ENCODE measurements at regions not wholly inside any gene's neighbourhood (a gene's known extent, or its start where the extent isn't known, plus 50 kb on each side); places are given as distances from the start of the nearest gene placed in this dataset.
"Not testable (repeated sequence)": the region's sequence is repeated elsewhere in the genome, so short reads cannot be mapped to it uniquely, and the experiment has no call there.

GRCh38 chr14:37650356-37651037, 55.1 kb downstream of the TTC6 start:
- Mint-ChIP-seq H3K27ac (no peak overlapping the region), H3K36me3 (ENCODE audit: low read depth) (no peaks in the 10 kb centered on the region), H3K4me1 (ENCODE audit: low read depth) (no peaks in the 10 kb centered on the region), H3K4me3 (ENCODE audit: low read depth) (no peak overlapping the region), H3K27me3 (ENCODE audit: low read depth) (no peaks in the 10 kb centered on the region), H3K9me3 (no peaks in the 10 kb centered on the region)
- intact Hi-C loops (cut with micrococcal nuclease), result no loop called here
- DNase-seq (ENCODE audit: low spot score), result no peak

DNA sequence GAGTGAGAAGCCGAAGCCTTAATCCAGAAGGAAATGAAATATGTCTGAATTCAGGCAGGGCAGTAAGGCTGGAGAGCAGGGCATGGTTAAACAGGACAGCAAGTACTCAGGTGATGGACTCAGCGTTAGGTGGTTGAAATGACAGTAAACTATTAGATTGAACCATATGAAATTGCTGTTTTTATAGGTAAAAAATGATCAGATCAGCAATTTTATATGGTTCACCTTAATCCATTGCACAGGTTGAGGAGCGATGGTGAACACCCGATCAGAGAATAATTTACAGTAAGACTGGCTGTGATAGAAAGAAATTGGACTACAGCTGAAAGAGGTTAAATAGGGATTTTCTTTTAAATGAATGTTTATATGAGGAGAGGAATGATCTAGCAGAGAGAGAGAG, 56.6 kb downstream of the TTC6 start:
- Mint-ChIP-seq H3K27me3 (ENCODE audit: low read depth) (no peaks in the 10 kb centered on the region), H3K36me3 (ENCODE audit: low read depth) (no peaks in the 10 kb centered on the region), H3K4me1 (ENCODE audit: low read depth) (no peaks in the 10 kb centered on the region), H3K9me3 (peaks cover 7% of the 10 kb centered on the region), H3K27ac (no peak overlapping the region), H3K4me3 (ENCODE audit: low read depth) (no peak overlapping the region)
- no peak for DNase-seq (ENCODE audit: low spot score)
- intact Hi-C loops (cut with micrococcal nuclease), result no loop called here

DNA sequence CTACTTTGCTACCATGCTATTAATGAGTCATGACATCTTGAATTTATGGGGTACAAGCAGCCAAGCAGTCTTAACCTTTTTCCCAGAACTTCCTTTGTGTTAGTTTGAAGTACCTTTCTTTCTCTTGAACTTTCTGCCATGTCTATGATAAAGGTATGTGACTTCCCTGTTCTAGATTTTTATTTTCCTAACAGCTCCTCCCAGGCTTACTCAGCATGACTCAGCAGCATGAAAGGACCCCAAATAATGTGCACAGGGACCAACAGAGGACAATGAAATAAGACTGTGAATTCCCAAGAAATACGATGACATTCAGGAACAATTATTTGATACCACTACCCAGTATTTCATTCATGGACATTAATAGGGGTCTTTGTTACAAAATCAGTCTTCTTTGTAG, 60.0 kb downstream of the TTC6 start:
- Mint-ChIP-seq H3K4me3 (ENCODE audit: low read depth) (no peak overlapping the region), H3K9me3 (peaks cover 13% of the 10 kb centered on the region), H3K27ac (no peak overlapping the region), H3K36me3 (ENCODE audit: low read depth) (no peaks in the 10 kb centered on the region), H3K4me1 (ENCODE audit: low read depth) (no peaks in the 10 kb centered on the region), H3K27me3 (ENCODE audit: low read depth) (no peaks in the 10 kb centered on the region)
- intact Hi-C loops (cut with micrococcal nuclease), result no loop called here
- no peak for DNase-seq (ENCODE audit: low spot score)

- Mint-ChIP-seq H3K27ac (no peak overlapping the region), H3K9me3 (peaks cover 26% of the 10 kb centered on the region), H3K27me3 (ENCODE audit: low read depth) (no peaks in the 10 kb centered on the region), H3K4me3 (ENCODE audit: low read depth) (no peak overlapping the region), H3K36me3 (ENCODE audit: low read depth) (no peaks in the 10 kb centered on the region), H3K4me1 (ENCODE audit: low read depth) (no peaks in the 10 kb centered on the region)
- DNase-seq (ENCODE audit: low spot score), result no peak
- intact Hi-C loops (cut with micrococcal nuclease), result no loop called here
These were observed 62.7 kb downstream of the TTC6 start for GRCh38 chr14:37658156-37658555.

DNA sequence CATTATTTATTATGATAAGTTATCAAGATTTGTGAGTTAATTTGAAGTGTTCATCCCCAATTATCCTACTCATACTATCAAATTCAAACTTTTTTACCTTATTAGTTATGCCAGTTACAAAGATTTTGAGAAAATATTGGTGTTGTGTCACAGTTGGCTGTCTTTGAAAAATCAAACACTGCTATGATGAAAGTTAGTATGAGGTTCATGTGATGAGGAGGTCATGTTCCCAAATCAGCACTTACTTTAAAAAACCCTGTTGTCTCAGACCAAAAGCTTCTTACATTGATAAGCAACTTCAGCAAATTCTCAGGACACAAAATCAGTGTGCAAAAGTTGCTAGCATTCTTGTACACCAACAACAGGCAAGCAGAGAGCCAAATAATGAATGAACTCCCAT, 68.1 kb downstream of the TTC6 start:
- Mint-ChIP-seq H3K4me1 (ENCODE audit: low read depth) (no peaks in the 10 kb centered on the region), H3K27me3 (ENCODE audit: low read depth) (no peaks in the 10 kb centered on the region), H3K36me3 (ENCODE audit: low read depth) (no peaks in the 10 kb centered on the region), H3K9me3 (peaks cover 30% of the 10 kb centered on the region), H3K27ac (no peak overlapping the region), H3K4me3 (ENCODE audit: low read depth) (no peak overlapping the region)
- DNase-seq (ENCODE audit: low spot score), result no peak
- intact Hi-C loops (cut with micrococcal nuclease), result no loop called here

GRCh38 chr14:37665479-37665878, 70.0 kb downstream of the TTC6 start:
- Mint-ChIP-seq H3K4me3 (ENCODE audit: low read depth) (no peak overlapping the region), H3K9me3 (peaks cover 31% of the 10 kb centered on the region), H3K4me1 (ENCODE audit: low read depth) (no peaks in the 10 kb centered on the region), H3K36me3 (ENCODE audit: low read depth) (no peaks in the 10 kb centered on the region), H3K27ac (no peak overlapping the region), H3K27me3 (ENCODE audit: low read depth) (no peaks in the 10 kb centered on the region)
- no peak for DNase-seq (ENCODE audit: low spot score)
- intact Hi-C loops (cut with micrococcal nuclease), result no loop called here

DNA sequence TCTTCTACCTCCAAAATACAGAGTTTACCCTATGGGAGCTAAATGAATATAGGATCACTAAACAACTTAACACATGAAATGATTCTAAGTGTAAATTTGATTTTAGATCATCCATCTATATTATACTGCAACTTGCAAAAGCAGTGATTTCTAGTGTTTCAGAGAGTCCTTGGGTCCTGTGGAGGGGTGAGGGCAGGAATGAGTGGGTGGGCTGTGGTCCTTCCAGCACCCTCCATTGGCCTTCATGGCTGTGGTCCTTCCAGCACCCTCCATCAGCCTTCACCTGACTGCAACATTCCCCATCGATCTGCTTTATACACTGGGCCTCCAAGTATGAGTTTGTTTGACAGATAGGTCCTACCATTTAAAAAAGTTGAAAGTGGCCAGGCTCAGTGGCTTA, 70.5 kb downstream of the TTC6 start:
- Mint-ChIP-seq H3K4me1 (ENCODE audit: low read depth) (no peaks in the 10 kb centered on the region), H3K27ac (no peak overlapping the region), H3K36me3 (ENCODE audit: low read depth) (no peaks in the 10 kb centered on the region), H3K4me3 (ENCODE audit: low read depth) (no peak overlapping the region), H3K9me3 (peaks cover 29% of the 10 kb centered on the region), H3K27me3 (ENCODE audit: low read depth) (no peaks in the 10 kb centered on the region)
- intact Hi-C loops (cut with micrococcal nuclease), result no loop called here
- DNase-seq (ENCODE audit: low spot score), result no peak

DNA sequence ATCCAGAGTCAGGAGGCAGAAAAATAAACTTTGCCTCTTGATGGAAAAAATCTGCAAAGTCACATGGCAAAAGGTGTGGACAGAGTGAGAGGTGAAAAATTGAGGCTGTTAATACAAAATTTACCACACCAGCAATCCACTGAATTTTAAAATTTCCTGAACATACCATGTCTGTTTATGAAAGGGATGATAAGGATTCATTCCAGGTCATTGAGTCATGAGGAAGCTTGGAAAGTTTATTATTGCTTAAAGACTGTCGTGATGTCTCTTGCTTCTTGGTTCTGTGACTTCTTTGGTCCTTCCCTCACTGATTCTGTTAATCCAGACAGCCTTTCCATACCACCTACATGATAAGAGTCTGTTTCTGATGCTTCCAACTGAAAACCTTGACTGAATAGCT, 73.2 kb downstream of the TTC6 start:
- H3K27ac Mint-ChIP-seq, result no peak overlapping the region

GRCh38 chr14:37669242-37669641, 73.8 kb downstream of the TTC6 start:
- H3K36me3 Mint-ChIP-seq (ENCODE audit: low read depth), result no peaks in the 10 kb centered on the region
- intact Hi-C loops (cut with micrococcal nuclease), result no loop called here
- no peak overlapping the region for H3K27ac Mint-ChIP-seq
- no peaks in the 10 kb centered on the region for H3K4me1 Mint-ChIP-seq (ENCODE audit: low read depth)
- H3K9me3 Mint-ChIP-seq, result peaks cover 16% of the 10 kb centered on the region
- no peak overlapping the region for H3K4me3 Mint-ChIP-seq (ENCODE audit: low read depth)
- no peaks in the 10 kb centered on the region for H3K27me3 Mint-ChIP-seq (ENCODE audit: low read depth)
- no peak for DNase-seq (ENCODE audit: low spot score)

More for the DNA sequence above, 73.2 kb downstream of the TTC6 start:
- Mint-ChIP-seq H3K4me1 (ENCODE audit: low read depth) (no peaks in the 10 kb centered on the region), H3K36me3 (ENCODE audit: low read depth) (no peaks in the 10 kb centered on the region), H3K4me3 (ENCODE audit: low read depth) (no peak overlapping the region), H3K9me3 (peaks cover 22% of the 10 kb centered on the region), H3K27me3 (ENCODE audit: low read depth) (no peaks in the 10 kb centered on the region)
- intact Hi-C loops (cut with micrococcal nuclease), result no loop called here
- no peak for DNase-seq (ENCODE audit: low spot score)

- H3K4me1 Mint-ChIP-seq (ENCODE audit: low read depth), result no peaks in the 10 kb centered on the region
- intact Hi-C loops (cut with micrococcal nuclease), result no loop called here
- no peaks in the 10 kb centered on the region for H3K27me3 Mint-ChIP-seq (ENCODE audit: low read depth)
- no peak overlapping the region for H3K4me3 Mint-ChIP-seq (ENCODE audit: low read depth)
- no peak for DNase-seq (ENCODE audit: low spot score)
- H3K36me3 Mint-ChIP-seq (ENCODE audit: low read depth), result no peaks in the 10 kb centered on the region
- H3K9me3 Mint-ChIP-seq, result peaks cover 11% of the 10 kb centered on the region
- no peak overlapping the region for H3K27ac Mint-ChIP-seq
These were observed 78.0 kb downstream of the TTC6 start for GRCh38 chr14:37673439-37673838.

DNA sequence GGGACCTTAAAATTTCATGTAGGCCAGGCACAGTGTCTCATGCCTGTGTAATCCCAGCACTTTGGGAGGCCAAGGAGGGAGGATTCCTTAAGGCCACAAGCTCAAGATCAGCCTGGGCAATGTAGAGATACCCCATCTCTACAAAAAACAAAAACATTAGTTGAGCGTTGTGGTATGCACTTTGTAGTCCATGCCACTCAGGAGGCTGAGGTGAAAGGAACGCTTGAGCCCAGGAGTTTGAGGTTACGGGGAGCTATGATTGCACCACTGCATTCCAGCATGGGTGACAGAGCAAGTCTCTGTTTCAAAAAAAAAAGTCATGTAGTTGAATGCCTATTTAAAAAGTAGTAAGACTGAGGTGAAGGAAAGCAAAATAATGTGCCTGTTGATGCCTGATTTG, 83.5 kb downstream of the TTC6 start:
- Mint-ChIP-seq H3K36me3 (ENCODE audit: low read depth) (no peaks in the 10 kb centered on the region), H3K27me3 (ENCODE audit: low read depth) (no peaks in the 10 kb centered on the region), H3K9me3 (peaks cover 1% of the 10 kb centered on the region), H3K4me3 (ENCODE audit: low read depth) (no peak overlapping the region), H3K27ac (no peak overlapping the region), H3K4me1 (ENCODE audit: low read depth) (no peaks in the 10 kb centered on the region)
- intact Hi-C loops (cut with micrococcal nuclease), result no loop called here
- DNase-seq (ENCODE audit: low spot score), result no peak

DNA sequence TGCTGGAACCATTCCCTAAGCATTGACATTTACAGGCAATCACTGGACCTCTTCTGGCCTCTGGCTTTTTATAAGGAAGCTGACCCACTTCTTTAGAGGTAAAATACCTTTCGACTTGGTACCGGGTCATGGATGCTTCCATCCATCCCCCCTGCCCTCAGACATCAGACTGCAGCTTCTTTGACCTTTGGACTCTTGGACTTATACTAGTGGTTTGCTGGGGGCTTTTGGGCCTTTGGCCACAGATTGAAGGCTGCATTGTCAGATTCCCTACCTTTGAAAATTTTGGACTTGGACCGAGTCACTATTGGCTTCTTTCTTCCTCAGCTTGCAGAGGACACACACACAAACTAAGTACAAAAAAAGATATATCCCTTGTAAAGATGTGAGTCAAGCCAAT, 86.1 kb downstream of the TTC6 start:
- no peaks in the 10 kb centered on the region for H3K4me1 Mint-ChIP-seq (ENCODE audit: low read depth)
- H3K4me3 Mint-ChIP-seq (ENCODE audit: low read depth), result no peak overlapping the region
- DNase-seq (ENCODE audit: low spot score), result no peak

DNA sequence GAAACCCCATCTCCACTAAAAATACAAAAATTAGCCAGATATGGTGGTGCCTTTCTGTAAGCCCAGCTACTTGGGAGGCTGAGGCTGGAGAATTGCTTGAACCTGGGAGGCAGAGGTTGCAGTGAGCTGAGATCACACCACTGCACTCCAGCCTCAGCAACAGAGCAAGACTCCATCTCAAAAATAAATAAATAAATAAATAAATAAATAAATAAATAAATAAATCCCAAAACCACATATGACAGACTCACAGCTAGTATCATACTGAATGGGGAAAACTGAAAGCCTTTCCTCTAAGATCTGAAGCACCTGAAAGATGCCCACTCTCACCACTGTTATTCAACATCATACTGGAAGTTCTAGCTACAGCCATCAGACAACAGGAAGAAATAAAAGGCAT, 97.3 kb downstream of the TTC6 start:
- H3K4me3 Mint-ChIP-seq (ENCODE audit: low read depth); DNase-seq (ENCODE audit: low spot score); H3K4me1 Mint-ChIP-seq (ENCODE audit: low read depth); H3K36me3 Mint-ChIP-seq (ENCODE audit: low read depth); H3K27me3 Mint-ChIP-seq (ENCODE audit: low read depth); intact Hi-C loops (cut with micrococcal nuclease); H3K27ac Mint-ChIP-seq: not testable (repeated sequence)
- H3K9me3 Mint-ChIP-seq, result peaks cover 44% of the 10 kb centered on the region

More for the DNA sequence above, 86.1 kb downstream of the TTC6 start:
- Mint-ChIP-seq H3K9me3 (peaks cover 9% of the 10 kb centered on the region), H3K36me3 (ENCODE audit: low read depth) (no peaks in the 10 kb centered on the region), H3K27me3 (ENCODE audit: low read depth) (no peaks in the 10 kb centered on the region), H3K27ac (no peak overlapping the region)
- intact Hi-C loops (cut with micrococcal nuclease), result no loop called here

- H3K36me3 Mint-ChIP-seq (ENCODE audit: low read depth); H3K27me3 Mint-ChIP-seq (ENCODE audit: low read depth); intact Hi-C loops (cut with micrococcal nuclease); DNase-seq (ENCODE audit: low spot score); H3K4me3 Mint-ChIP-seq (ENCODE audit: low read depth); H3K4me1 Mint-ChIP-seq (ENCODE audit: low read depth); H3K27ac Mint-ChIP-seq: not testable (repeated sequence)
- peaks cover 42% of the 10 kb centered on the region for H3K9me3 Mint-ChIP-seq
These were observed 98.0 kb downstream of the TTC6 start for GRCh38 chr14:37693420-37693819.
